ENCODE measurements at regions not wholly inside any gene's neighbourhood (a gene's known extent, or its start where the extent isn't known, plus 50 kb on each side); places are given as distances from the start of the nearest gene placed in this dataset.

GRCh38 chr11:25309818-25310217 lies 813.0 kb downstream of the LUZP2 start:
- Histone ChIP-seq H3K4me2 (no peak overlapping the region), H3K27me3 (ENCODE audit: insufficient read depth) (no peaks in the 10 kb centered on the region), H3F3A (replicated peaks; ENCODE audit: insufficient read depth) (peaks cover 3% of the 10 kb centered on the region), H4K20me1 (ENCODE audit: insufficient read depth) (no peaks in the 10 kb centered on the region), H3K36me3 (replicated peaks in 1 of 2; ENCODE audit: control insufficient read depth in 1 of 2, insufficient read depth in 2 of 2, low read length in 1 of 2) (no peaks in the 10 kb centered on the region), H3K9me3 (no peaks in the 10 kb centered on the region), H2AFZ (ENCODE audit: low read depth) (0 out of 2 replicates have a peak overlapping the region, but pooled peaks have one; percentile 9), H3K4me1 (ENCODE audit: control insufficient read depth in 1 of 2, insufficient read depth in 2 of 2, low read depth in 1 of 2, low read length in 1 of 2) (no peaks in the 10 kb centered on the region), H3K79me2 (ENCODE audit: insufficient read depth) (no peaks in the 10 kb centered on the region), H3K4me3 (ENCODE audit: low read depth in 2 of 2, low read length in 1 of 2) (no peak overlapping the region), H3K27ac (ENCODE audit: low read depth in 2 of 2, low read length in 1 of 2) (no peak overlapping the region), H3K9ac (no peak overlapping the region), H3K9me2 (no peaks in the 10 kb centered on the region)
- no peak for DNase-seq
- WGBS (ENCODE audit: low lambda C conversion rate): 27% methylated on average over 4 of the region's 4 CpGs
- TF ChIP-seq MAX (IDR thresholded peaks at IDR 0.05; ENCODE audit: low read depth) (no peak), RFX5 (IDR thresholded peaks at IDR 0.05; ENCODE audit: low read length) (no peak), PBX3 (IDR thresholded peaks at IDR 0.05) (peak; percentile 78), TCF12 (IDR thresholded peaks at IDR 0.05) (peak; percentile 83)
- ChIA-PET CTCF (no interaction called here), POLR2A (no interaction called here)

GRCh38 chr11:25317216-25317615 lies 820.4 kb downstream of the LUZP2 start:
- 15% methylated on average over 2 of the region's 2 CpGs for WGBS (ENCODE audit: low lambda C conversion rate)
- no peaks in the 10 kb centered on the region for H3F3A ChIP-seq (replicated peaks; ENCODE audit: insufficient read depth)
- H3K4me3 ChIP-seq (ENCODE audit: low read depth in 2 of 2, low read length in 1 of 2): no peak overlapping the region
- H3K4me1 ChIP-seq (ENCODE audit: control insufficient read depth in 1 of 2, insufficient read depth in 2 of 2, low read depth in 1 of 2, low read length in 1 of 2): no peaks in the 10 kb centered on the region; a peak in 1 of 4 replicates
- H3K9me2 ChIP-seq: no peaks in the 10 kb centered on the region
- no peak overlapping the region for H3K4me2 ChIP-seq
- no peaks in the 10 kb centered on the region for H3K36me3 ChIP-seq (replicated peaks in 1 of 2; ENCODE audit: control insufficient read depth in 1 of 2, insufficient read depth in 2 of 2, low read length in 1 of 2)
- H3K27ac ChIP-seq (ENCODE audit: low read depth in 2 of 2, low read length in 1 of 2): no peak overlapping the region
- H2AFZ ChIP-seq (ENCODE audit: low read depth): no peak overlapping the region
- TF ChIP-seq IRF3 (IDR thresholded peaks at IDR 0.05; ENCODE audit: low read depth, low read length) (no peak), FOSL2 (IDR thresholded peaks at IDR 0.05; ENCODE audit: borderline replicate concordance, low read depth) (peak; percentile 17; the same call in 1 of the 2 replicates), JUND (IDR thresholded peaks at IDR 0.05) (peak; percentile 12; the same call in 1 of the 2 replicates), NRF1 (IDR thresholded peaks at IDR 0.05; ENCODE audit: low read depth, low read length) (no peak), FOXJ3 (CRISPR knock-in tag; IDR thresholded peaks at IDR 0.05) (no peak), EP300 (IDR thresholded peaks at IDR 0.05; ENCODE audit: borderline replicate concordance in 1 of 2, low read depth in 1 of 2, low read length in 1 of 2) (no peak), TCF12 (IDR thresholded peaks at IDR 0.05) (0 out of 2 replicates have a peak, but pooled peaks have one; percentile 7), PBX3 (IDR thresholded peaks at IDR 0.05) (peak; percentile 41; the same call in 1 of the 2 replicates)
- H3K9me3 ChIP-seq: no peaks in the 10 kb centered on the region
- CTCF ChIA-PET: no interaction called here
- POLR2A ChIA-PET: no interaction called here
- H3K9ac ChIP-seq: no peak overlapping the region
- DNase-seq: no peak
- H3K27me3 ChIP-seq (ENCODE audit: insufficient read depth): no peaks in the 10 kb centered on the region
- no peaks in the 10 kb centered on the region for H4K20me1 ChIP-seq (ENCODE audit: insufficient read depth)
- no peaks in the 10 kb centered on the region for H3K79me2 ChIP-seq (ENCODE audit: insufficient read depth)

All from SK-N-SH (cell line).